HepG2 (cell line): ENCODE measurements at regions not wholly inside any gene's neighbourhood (a gene's known extent, or its start where the extent isn't known, plus 50 kb on each side); places are given as distances from the start of the nearest gene placed in this dataset.

Experiments
- HMG20B ChIP-seq: conservative IDR thresholded peaks from 2 replicates; pipeline ENCODE4 v1.6.1; 2016; ENCODE audit warnings: missing genetic modification reagents, missing compliant biosample characterization
- SIN3A ChIP-seq: IDR thresholded peaks from 2 replicates; pipeline ENCODE4 v1.6.1; 2011; ENCODE audit warnings: low read depth, mild to moderate bottlenecking, control low read depth, low read length, borderline replicate concordance

GRCh38 chr4:28177641-28178040 lies 1317.0 kb downstream of the STIM2 start:
- TF ChIP-seq SIN3A (no peak), HMG20B (CRISPR knock-in tag) (no peak)
